ENCODE measurements at regions not wholly inside any gene's neighbourhood (a gene's known extent, or its start where the extent isn't known, plus 50 kb on each side); places are given as distances from the start of the nearest gene placed in this dataset.

GRCh38 chr3:152185891-152186630, 82.7 kb upstream of the MBNL1 start:
- H3K4me3 ChIP-seq (ENCODE audit: low read depth in 2 of 2, low read length in 2 of 2): no peak overlapping the region
- no TSS peak for BruUV-seq (replicated peaks)
- CTCF ChIA-PET: no interaction called here
- no peaks in the 10 kb centered on the region for H3K4me1 ChIP-seq (ENCODE audit: control insufficient read depth, insufficient read depth, low read length)
- H3K27ac ChIP-seq (ENCODE audit: low read length): no peak overlapping the region
- POLR2A ChIA-PET: no interaction called here
- intact Hi-C loops (cut with micrococcal nuclease; ENCODE audit: unreplicated experiment) (no loop called here), in situ Hi-C loops (cut with HindIII; ENCODE audit: low pct_unique_long_range_greater_than_20kb, low sequenced_read_pairs) (no loop called here)
- no peaks in the 10 kb centered on the region for H3K9me3 ChIP-seq (ENCODE audit: control insufficient read depth, insufficient read depth, low read depth, low read length)
- ATAC-seq (no peak), DNase-seq (ENCODE audit: low read depth, low spot score) (no peak)
- H3K36me3 ChIP-seq (ENCODE audit: control insufficient read depth, insufficient read depth, low read length): no peaks in the 10 kb centered on the region
- TF ChIP-seq SIN3A (IDR thresholded peaks at IDR 0.05; ENCODE audit: borderline replicate concordance, insufficient read depth, low read depth, low read length) (no peak), CTCF (IDR thresholded peaks at IDR 0.05) (no peak), TCF7L2 (IDR thresholded peaks at IDR 0.05; ENCODE audit: low read depth, low read length) (no peak), POLR2AphosphoS5 (IDR thresholded peaks at IDR 0.05; ENCODE audit: low read depth, low read length) (no peak), REST (IDR thresholded peaks at IDR 0.05; ENCODE audit: insufficient read depth in 1 of 2, low read depth in 2 of 2, low read length in 1 of 2) (no peak)
- no peaks in the 10 kb centered on the region for H3K27me3 ChIP-seq (ENCODE audit: control insufficient read depth, insufficient read depth, low read length)

GRCh38 chr3:152190636-152191183, 78.0 kb upstream of the MBNL1 start:
- POLR2A ChIA-PET: no interaction called here
- TF ChIP-seq POLR2AphosphoS5 (IDR thresholded peaks at IDR 0.05; ENCODE audit: low read depth, low read length) (no peak), SIN3A (IDR thresholded peaks at IDR 0.05; ENCODE audit: borderline replicate concordance, insufficient read depth, low read depth, low read length) (no peak), REST (IDR thresholded peaks at IDR 0.05; ENCODE audit: insufficient read depth in 1 of 2, low read depth in 2 of 2, low read length in 1 of 2) (no peak), TCF7L2 (IDR thresholded peaks at IDR 0.05; ENCODE audit: low read depth, low read length) (no peak), CTCF (IDR thresholded peaks at IDR 0.05) (no peak)
- no peaks in the 10 kb centered on the region for H3K9me3 ChIP-seq (ENCODE audit: control insufficient read depth, insufficient read depth, low read depth, low read length)
- 0 out of 2 replicates have a peak, but pooled peaks cover 5% of the 10 kb centered on the region for H3K4me1 ChIP-seq (ENCODE audit: control insufficient read depth, insufficient read depth, low read length)
- DNase-seq (ENCODE audit: low read depth, low spot score) (no peak), ATAC-seq (no peak)
- no peaks in the 10 kb centered on the region for H3K27me3 ChIP-seq (ENCODE audit: control insufficient read depth, insufficient read depth, low read length)
- in situ Hi-C loops (cut with HindIII; ENCODE audit: low pct_unique_long_range_greater_than_20kb, low sequenced_read_pairs) (no loop called here), intact Hi-C loops (cut with micrococcal nuclease; ENCODE audit: unreplicated experiment) (no loop called here)
- CTCF ChIA-PET: no interaction called here
- no peak overlapping the region for H3K27ac ChIP-seq (ENCODE audit: low read length)
- no peaks in the 10 kb centered on the region for H3K36me3 ChIP-seq (ENCODE audit: control insufficient read depth, insufficient read depth, low read length)
- no TSS peak for BruUV-seq (replicated peaks)
- no peak overlapping the region for H3K4me3 ChIP-seq (ENCODE audit: low read depth in 2 of 2, low read length in 2 of 2)
